PC-9 (cell line): ENCODE measurements at regions not wholly inside any gene's neighbourhood (a gene's known extent, or its start where the extent isn't known, plus 50 kb on each side); places are given as distances from the start of the nearest gene placed in this dataset.

Experiments used
- BruUV-seq: library from RNA; stranded (reverse); fragments of 400-500 nt; replicated peaks from 2 replicates; lab custom pipeline; 2021; lab: Mats Ljungman, UMichigan
- CTCF ChIA-PET: fragments of 300-600 bp; sonication (Branson Sonifier 250); formaldehyde crosslinking; loops from one replicate; lab custom pipeline; 2022; ENCODE audit warnings: antibody characterized with exemption; lab: Charles Lee
- POLR2A ChIA-PET: fragments of 300-600 bp; sonication (Branson Sonifier 250); formaldehyde crosslinking; loops from one replicate; lab custom pipeline; 2022; ENCODE audit warnings: antibody characterized with exemption; ENCODE audit not compliant: unreplicated experiment; lab: Charles Lee
- DNase-seq, 2 experiments: peaks; one replicate each; pipeline versions ENCODE4 v3.0.0 to v3.0.0-alpha.2; 2015 to 2022; ENCODE audit warnings: mixed read lengths in 1 of 2
- H2AFZ ChIP-seq: fragments of 200-600 bp; sonication (generic); 2 replicates; pipeline ENCODE4 v1.8.1; 2017; ENCODE audit warnings: antibody characterized with exemption
- H3F3A ChIP-seq: fragments of 200-600 bp; sonication (generic); 2 replicates; pipeline ENCODE4 v1.8.1; 2017; ENCODE audit warnings: antibody characterized with exemption, mild to moderate bottlenecking, low read depth; ENCODE audit not compliant: insufficient read depth
- H3K27ac ChIP-seq: fragments of 200-600 bp; sonication (generic); 2 replicates; pipeline ENCODE4 v1.6.1; 2016; ENCODE audit warnings: mixed run types
- H3K27me3 ChIP-seq: fragments of 200-600 bp; sonication (generic); 2 replicates; pipeline ENCODE4 v1.6.1; 2016; ENCODE audit warnings: low read depth, mixed run types; ENCODE audit not compliant: insufficient read depth
- H3K36me3 ChIP-seq: fragments of 200-600 bp; sonication (generic); 2 replicates; pipeline ENCODE4 v1.6.1; 2016; ENCODE audit warnings: low read depth, mixed run types
- H3K4me1 ChIP-seq: fragments of 200-600 bp; sonication (generic); replicated peaks from 2 replicates; pipeline ENCODE4 v1.6.1; 2016; ENCODE audit warnings: mixed run types; ENCODE audit not compliant: insufficient read depth
- H3K4me2 ChIP-seq: fragments of 200-600 bp; sonication (generic); 2 replicates; pipeline ENCODE4 v1.6.1; 2017; ENCODE audit warnings: mixed run types
- H3K4me3 ChIP-seq: fragments of 200-600 bp; sonication (generic); 2 replicates; pipeline ENCODE4 v1.6.1; 2016; ENCODE audit warnings: mixed run types
- H3K79me2 ChIP-seq: fragments of 200-600 bp; sonication (generic); 2 replicates; pipeline ENCODE4 v1.6.1; 2017; ENCODE audit warnings: low read depth, mixed run types
- H3K9me2 ChIP-seq: fragments of 200-600 bp; sonication (generic); 2 replicates; pipeline ENCODE4 v1.8.1; 2017; ENCODE audit warnings: mild to moderate bottlenecking; ENCODE audit not compliant: insufficient read depth
- H3K9me3 ChIP-seq: fragments of 200-600 bp; sonication (generic); 2 replicates; pipeline ENCODE4 v1.8.1; 2016; ENCODE audit warnings: low read depth; ENCODE audit not compliant: insufficient read depth
- H4K20me1 ChIP-seq: fragments of 200-600 bp; sonication (generic); 2 replicates; pipeline ENCODE4 v1.8.1; 2017; ENCODE audit not compliant: insufficient read depth
- EZH2 ChIP-seq: fragments of 200-600 bp; sonication (generic); IDR thresholded peaks from 2 replicates; pipeline ENCODE4 v1.8.0; 2017; ENCODE audit warnings: antibody characterized with exemption, low read depth
- intact Hi-C: fragments of 100-400 bp; cut with micrococcal nuclease; formaldehyde crosslinking; loops from one replicate; pipeline ENCODE4 v1.10.0; 2022; ENCODE audit not compliant: unreplicated experiment
- TF ChIP-seq, protein P1 (sequence below): fragments of 200-600 bp; sonication (generic); conservative IDR thresholded peaks from 2 replicates; pipeline ENCODE4 v1.6.1; 2017; ENCODE audit warnings: mixed run types, antibody characterized with exemption, mild to moderate bottlenecking, moderate library complexity

DNA sequence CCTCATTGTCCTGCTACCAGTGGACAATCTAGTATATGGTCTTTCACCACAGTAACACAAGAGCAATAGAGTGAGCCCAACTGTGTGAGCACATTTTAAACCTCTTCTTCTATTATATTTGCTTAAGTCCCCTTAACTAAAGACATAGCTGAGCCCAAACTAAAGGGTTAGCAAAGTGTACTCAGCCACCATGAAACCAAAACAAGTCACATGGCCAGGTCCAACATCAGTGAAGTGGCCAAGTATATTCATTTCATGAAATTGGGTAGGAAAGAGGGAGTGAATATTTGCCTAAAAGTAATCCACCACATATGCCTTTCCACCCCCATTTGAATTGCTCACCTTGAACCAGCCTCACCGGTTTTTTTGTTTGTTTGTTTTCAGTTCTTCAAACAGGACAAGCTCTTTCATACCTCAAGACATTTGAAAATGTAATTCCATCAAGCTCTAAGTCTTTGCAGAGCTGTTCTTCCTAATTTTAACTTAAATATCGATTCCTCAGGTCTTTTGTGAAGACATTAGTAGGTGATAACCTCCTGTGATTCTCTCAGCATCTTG lies 327.0 kb upstream of the SEMA6D start:
- no peak overlapping the region for H3K27ac ChIP-seq
- no TSS peak for BruUV-seq
- no peaks in the 10 kb centered on the region for H3K4me1 ChIP-seq
- no peaks in the 10 kb centered on the region for H3K36me3 ChIP-seq
- H3K4me2 ChIP-seq, result no peak overlapping the region
- intact Hi-C loops, result no loop called here
- no peaks in the 10 kb centered on the region for H3K9me2 ChIP-seq
- no peak overlapping the region for H3K4me3 ChIP-seq
- H4K20me1 ChIP-seq, result no peaks in the 10 kb centered on the region
- H3K9me3 ChIP-seq, result no peaks in the 10 kb centered on the region
- no peak for DNase-seq
- POLR2A ChIA-PET, result no interaction called here
- no peak for TF ChIP-seq EZH2
- TF ChIP-seq, protein P1, sequence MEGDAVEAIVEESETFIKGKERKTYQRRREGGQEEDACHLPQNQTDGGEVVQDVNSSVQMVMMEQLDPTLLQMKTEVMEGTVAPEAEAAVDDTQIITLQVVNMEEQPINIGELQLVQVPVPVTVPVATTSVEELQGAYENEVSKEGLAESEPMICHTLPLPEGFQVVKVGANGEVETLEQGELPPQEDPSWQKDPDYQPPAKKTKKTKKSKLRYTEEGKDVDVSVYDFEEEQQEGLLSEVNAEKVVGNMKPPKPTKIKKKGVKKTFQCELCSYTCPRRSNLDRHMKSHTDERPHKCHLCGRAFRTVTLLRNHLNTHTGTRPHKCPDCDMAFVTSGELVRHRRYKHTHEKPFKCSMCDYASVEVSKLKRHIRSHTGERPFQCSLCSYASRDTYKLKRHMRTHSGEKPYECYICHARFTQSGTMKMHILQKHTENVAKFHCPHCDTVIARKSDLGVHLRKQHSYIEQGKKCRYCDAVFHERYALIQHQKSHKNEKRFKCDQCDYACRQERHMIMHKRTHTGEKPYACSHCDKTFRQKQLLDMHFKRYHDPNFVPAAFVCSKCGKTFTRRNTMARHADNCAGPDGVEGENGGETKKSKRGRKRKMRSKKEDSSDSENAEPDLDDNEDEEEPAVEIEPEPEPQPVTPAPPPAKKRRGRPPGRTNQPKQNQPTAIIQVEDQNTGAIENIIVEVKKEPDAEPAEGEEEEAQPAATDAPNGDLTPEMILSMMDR, result no peak
- no peaks in the 10 kb centered on the region for H3K79me2 ChIP-seq
- H3F3A ChIP-seq, result no peaks in the 10 kb centered on the region
- CTCF ChIA-PET, result no interaction called here
- H3K27me3 ChIP-seq, result no peaks in the 10 kb centered on the region
- H2AFZ ChIP-seq, result no peak overlapping the region

DNA sequence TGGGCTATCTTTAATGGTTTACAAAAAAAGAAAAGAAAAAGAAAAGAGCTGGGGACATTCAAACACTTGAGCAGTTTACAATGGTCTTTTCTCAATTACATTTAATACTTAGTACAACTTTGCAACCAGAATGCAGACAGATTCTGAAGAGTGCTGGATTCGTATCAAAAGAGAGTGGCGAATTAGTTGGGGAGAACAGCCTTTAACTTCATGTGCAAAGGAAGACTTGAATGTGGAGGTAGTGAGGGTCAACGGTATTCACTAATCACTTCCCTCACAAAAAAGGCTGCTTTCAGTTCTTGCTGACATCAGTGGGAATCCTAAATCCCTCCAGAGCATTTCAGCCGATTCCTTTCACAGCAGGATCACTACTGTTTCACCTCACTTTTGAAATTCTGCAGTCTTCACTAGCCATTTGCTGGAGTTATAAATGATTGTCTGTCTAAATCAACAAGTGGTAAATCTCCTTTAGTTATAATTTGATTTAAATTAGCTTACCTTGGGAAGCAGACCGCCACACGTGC lies 323.0 kb upstream of the SEMA6D start:
- no peaks in the 10 kb centered on the region for H3K79me2 ChIP-seq
- no peak overlapping the region for H3K4me3 ChIP-seq
- H3K4me2 ChIP-seq, result no peak overlapping the region
- CTCF ChIA-PET, result no interaction called here
- POLR2A ChIA-PET, result no interaction called here
- BruUV-seq, result no TSS peak
- H3K27ac ChIP-seq, result no peak overlapping the region
- H3K9me2 ChIP-seq, result no peaks in the 10 kb centered on the region
- no peaks in the 10 kb centered on the region for H3K36me3 ChIP-seq
- no peaks in the 10 kb centered on the region for H3K27me3 ChIP-seq
- intact Hi-C loops, result no loop called here
- no peak for DNase-seq
- H3F3A ChIP-seq, result no peaks in the 10 kb centered on the region
- TF ChIP-seq, protein P1, result no peak
- no peak for TF ChIP-seq EZH2
- no peaks in the 10 kb centered on the region for H3K9me3 ChIP-seq
- H4K20me1 ChIP-seq, result no peaks in the 10 kb centered on the region
- no peak overlapping the region for H2AFZ ChIP-seq
- H3K4me1 ChIP-seq, result no peaks in the 10 kb centered on the region

DNA sequence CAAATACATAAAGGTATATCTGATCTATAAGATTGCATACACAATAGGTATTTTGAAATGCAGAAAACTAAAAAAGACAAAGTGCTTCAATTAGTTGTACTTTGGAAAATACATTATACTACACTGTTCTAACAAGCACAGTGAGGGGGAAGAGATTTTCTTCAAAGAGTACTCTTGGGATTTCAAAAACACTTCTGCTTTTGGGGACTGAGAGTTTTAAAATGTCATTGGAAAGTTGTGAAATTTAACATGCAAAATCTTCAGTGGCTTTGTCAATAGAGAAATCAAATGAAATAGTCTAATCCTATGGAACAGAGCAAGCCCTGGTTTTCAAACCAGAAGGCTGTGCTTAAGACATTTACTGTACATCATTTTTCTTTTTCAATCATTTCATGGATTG lies 322.2 kb upstream of the SEMA6D start:
- no peaks in the 10 kb centered on the region for H3K4me1 ChIP-seq
- no peaks in the 10 kb centered on the region for H3K9me2 ChIP-seq
- POLR2A ChIA-PET, result no interaction called here
- no peak overlapping the region for H3K4me3 ChIP-seq
- H4K20me1 ChIP-seq, result no peaks in the 10 kb centered on the region
- CTCF ChIA-PET, result no interaction called here
- no peaks in the 10 kb centered on the region for H3F3A ChIP-seq
- intact Hi-C loops, result no loop called here
- H3K79me2 ChIP-seq, result no peaks in the 10 kb centered on the region
- DNase-seq, result no peak
- H3K27ac ChIP-seq, result no peak overlapping the region
- no peak overlapping the region for H2AFZ ChIP-seq
- no peaks in the 10 kb centered on the region for H3K36me3 ChIP-seq
- no TSS peak for BruUV-seq
- no peaks in the 10 kb centered on the region for H3K9me3 ChIP-seq
- no peak overlapping the region for H3K4me2 ChIP-seq
- no peak for TF ChIP-seq EZH2
- H3K27me3 ChIP-seq, result no peaks in the 10 kb centered on the region

DNA sequence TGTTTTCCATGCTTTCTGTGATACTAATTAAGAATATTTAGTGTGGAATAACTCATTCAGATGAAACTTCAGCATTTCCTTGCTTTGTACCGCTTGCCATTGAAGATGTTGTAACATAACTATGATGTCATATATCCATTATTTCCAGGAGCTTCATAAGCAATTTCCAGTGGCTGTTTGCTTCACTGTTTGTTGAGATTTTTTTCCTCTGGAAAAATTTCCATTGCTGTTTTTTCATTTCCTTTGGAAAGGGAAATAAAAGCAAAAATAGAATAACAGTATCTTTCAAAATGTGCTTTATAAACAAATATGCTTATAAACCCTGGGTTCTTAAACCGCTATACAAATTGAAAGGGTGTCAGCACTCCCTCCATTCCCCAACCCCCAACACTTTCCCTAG lies 319.6 kb upstream of the SEMA6D start:
- intact Hi-C loops, result no loop called here
- Histone ChIP-seq H3K36me3 (no peaks in the 10 kb centered on the region), H3K27ac (no peak overlapping the region), H3K4me1 (no peaks in the 10 kb centered on the region), H3K9me2 (no peaks in the 10 kb centered on the region), H3K9me3 (no peaks in the 10 kb centered on the region), H3F3A (no peaks in the 10 kb centered on the region), H3K79me2 (no peaks in the 10 kb centered on the region), H4K20me1 (no peaks in the 10 kb centered on the region), H3K4me3 (no peak overlapping the region), H3K4me2 (no peak overlapping the region), H3K27me3 (no peaks in the 10 kb centered on the region), H2AFZ (no peak overlapping the region)
- POLR2A ChIA-PET, result no interaction called here
- CTCF ChIA-PET, result no interaction called here
- no TSS peak for BruUV-seq
- TF ChIP-seq, protein P1, result no peak
- DNase-seq, result no peak
